GM19023 (cell line): ENCODE measurements at regions not wholly inside any gene's neighbourhood (a gene's known extent, or its start where the extent isn't known, plus 50 kb on each side); places are given as distances from the start of the nearest gene placed in this dataset.

Source experiments
- ATAC-seq: cut with Tn5 transposase; IDR thresholded peaks from one replicate; pipeline ENCODE4 v1.9.1; 2021; ENCODE audit warnings: mild to moderate bottlenecking, moderate library complexity; ENCODE audit not compliant: unreplicated experiment

DNA sequence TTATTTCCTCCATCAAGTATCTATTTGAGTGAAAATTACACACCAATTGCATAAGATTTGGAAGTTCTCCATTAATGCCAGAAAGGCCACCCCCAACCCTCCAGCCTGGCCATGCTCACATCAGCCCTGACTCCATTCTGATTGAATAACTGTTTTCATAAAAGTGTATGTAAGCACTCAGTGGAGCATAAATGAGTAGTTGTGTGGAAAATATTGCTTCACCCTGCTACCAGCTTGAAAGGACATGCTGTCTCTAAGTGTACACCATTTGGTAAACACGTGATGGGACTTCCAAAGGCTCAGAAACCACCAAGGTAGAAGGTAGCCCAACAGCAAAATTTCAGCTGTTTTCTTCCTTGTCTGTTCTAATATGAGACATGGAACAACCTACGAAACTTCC lies 393.8 kb downstream of the ZNF385D start:
- no peak for ATAC-seq

- no peak for ATAC-seq
Observed at GRCh38 chr3:21356402-21356801, 394.6 kb downstream of the ZNF385D start.

- ATAC-seq, result no peak
Observed at GRCh38 chr3:21345382-21345976, 405.5 kb downstream of the ZNF385D start.

DNA sequence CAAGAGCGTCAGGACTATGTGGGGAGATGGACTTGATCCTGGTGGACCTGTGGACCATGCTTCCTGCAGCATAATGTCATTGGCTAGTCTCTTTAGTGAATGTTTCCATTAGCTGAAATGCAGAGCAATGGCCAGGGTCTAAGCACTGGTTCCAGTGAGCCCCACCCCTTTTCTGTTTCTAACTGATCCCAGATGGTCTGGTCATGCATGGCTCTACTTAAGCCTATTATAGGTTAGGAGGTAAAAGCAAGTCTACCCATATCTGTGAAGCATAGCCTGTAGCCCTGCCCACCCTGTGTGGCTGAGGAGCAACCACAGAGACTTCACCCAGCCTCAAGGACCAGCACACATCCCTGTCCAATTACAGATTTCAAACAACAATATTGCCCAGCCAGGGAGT lies 419.2 kb downstream of the ZNF385D start:
- ATAC-seq, result no peak

- ATAC-seq, result no peak
Observed at GRCh38 chr3:21331321-21331720, 419.7 kb downstream of the ZNF385D start.

DNA sequence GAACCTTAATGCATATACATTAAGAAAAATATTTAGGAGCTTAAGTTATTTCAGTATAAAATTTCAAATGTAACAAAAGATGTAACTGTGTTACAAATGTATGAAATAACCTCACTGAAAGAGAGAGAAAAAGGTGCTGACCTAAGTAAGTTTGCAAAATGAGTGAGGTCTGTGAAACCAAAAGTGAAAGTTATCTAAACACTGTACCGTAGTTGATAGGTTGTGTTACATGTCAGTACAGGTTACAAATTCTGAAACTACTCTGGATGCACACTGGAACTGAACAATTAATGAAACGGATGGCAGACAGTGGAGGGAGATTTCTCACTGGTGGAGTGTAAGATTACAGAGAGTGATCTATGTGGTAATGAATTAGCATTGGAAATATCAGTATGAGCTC lies 420.7 kb downstream of the ZNF385D start:
- peak; percentile 79 for ATAC-seq

DNA sequence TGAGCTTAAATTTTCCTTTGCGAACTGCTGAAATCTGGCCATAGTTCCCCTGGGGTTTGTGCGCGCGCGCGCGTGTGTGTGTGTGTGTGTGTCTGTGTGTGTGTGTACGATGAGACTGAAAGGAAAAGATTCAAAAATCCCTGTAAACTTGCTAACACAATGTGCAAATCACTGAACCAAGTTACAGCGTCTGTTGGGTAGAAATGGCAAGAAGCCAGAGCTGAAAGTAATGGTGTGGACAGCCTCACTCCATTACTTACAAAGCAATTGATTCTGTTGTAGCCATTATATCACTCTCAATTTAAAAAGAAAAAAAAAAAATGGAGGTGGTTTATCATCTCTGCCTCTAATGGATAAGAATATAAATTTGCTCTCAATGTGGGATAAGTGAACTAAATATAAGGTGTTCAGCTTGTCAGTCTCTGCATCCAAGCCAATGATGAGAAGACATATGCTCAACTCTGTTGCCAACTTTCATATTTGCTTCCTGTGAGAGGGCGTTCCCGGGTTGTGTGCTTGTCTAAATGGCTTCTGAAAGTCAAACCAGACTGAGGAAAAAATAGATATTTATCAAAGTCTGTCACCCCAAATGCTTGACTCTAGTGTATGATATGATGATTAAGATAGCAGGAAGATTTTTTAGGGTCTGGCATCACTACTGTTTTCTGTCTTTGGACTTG lies 422.2 kb downstream of the ZNF385D start:
- ATAC-seq, result no peak

- no peak for ATAC-seq
Observed at GRCh38 chr3:21326704-21327475, 424.1 kb downstream of the ZNF385D start.

- ATAC-seq, result no peak
Observed at GRCh38 chr3:21314688-21315087, 436.3 kb downstream of the ZNF385D start.

DNA sequence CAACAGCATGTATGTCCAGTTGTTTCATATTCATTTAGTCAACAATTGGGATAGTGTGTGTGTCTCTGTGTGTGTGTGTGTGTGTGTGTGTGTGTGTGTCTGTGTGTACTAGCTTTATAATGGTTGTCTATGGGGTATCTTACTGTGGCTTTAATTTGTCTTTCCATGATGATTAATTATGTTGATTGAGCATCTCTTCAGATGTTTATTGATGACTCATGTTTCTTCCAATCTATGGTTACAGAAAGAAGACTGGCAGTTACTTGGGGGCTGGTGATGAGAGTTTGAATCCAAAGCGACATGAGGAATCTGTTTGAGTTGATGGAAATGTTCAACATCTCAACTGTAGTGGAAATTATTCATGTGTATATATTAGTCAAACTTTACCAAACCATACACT lies 440.1 kb downstream of the ZNF385D start:
- no peak for ATAC-seq

GRCh38 chr3:21310161-21310560 lies 440.8 kb downstream of the ZNF385D start:
- ATAC-seq, result no peak

- no peak for ATAC-seq
Observed at GRCh38 chr3:21297304-21297703, 453.7 kb downstream of the ZNF385D start.

GRCh38 chr3:21294768-21295167 lies 456.2 kb downstream of the ZNF385D start:
- ATAC-seq, result no peak

DNA sequence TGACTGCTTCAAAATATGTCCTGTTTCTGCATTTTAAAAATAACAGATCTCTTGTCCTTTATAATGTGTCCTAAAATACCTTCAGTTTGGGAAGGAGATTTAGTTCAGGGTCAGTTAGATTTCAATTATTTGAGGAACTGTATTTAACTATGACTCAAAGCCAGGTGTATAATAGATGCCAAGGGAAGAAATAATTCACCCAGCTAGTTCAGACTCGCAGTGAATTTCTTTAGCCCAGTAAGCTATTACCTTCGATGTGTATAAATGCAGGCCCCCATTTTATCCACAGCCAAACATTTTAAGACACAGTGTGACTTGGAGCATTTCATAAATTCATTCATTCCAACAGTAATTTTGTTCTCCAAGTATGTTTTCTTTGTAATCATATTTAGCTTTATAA lies 458.0 kb downstream of the ZNF385D start:
- ATAC-seq, result no peak

DNA sequence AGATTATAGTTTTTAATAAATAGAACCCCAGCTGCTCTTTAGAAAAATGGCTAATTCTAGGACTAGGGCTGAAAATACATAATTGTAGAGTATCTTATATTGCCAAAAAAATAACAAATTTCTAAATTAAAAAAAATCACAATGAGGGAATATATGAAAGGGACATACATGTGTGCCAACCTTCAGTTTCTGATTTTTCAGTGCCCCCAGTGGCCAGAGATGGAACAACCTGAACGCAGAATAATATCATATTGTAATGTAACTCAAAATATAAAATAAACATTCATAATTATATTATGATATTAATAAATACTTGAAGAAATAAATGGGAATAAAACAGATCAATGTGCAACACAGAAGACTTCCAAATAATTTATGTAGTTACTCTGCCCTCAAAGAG lies 460.5 kb downstream of the ZNF385D start:
- no peak for ATAC-seq

GRCh38 chr3:21274079-21274571 lies 476.9 kb downstream of the ZNF385D start:
- no peak for ATAC-seq

DNA sequence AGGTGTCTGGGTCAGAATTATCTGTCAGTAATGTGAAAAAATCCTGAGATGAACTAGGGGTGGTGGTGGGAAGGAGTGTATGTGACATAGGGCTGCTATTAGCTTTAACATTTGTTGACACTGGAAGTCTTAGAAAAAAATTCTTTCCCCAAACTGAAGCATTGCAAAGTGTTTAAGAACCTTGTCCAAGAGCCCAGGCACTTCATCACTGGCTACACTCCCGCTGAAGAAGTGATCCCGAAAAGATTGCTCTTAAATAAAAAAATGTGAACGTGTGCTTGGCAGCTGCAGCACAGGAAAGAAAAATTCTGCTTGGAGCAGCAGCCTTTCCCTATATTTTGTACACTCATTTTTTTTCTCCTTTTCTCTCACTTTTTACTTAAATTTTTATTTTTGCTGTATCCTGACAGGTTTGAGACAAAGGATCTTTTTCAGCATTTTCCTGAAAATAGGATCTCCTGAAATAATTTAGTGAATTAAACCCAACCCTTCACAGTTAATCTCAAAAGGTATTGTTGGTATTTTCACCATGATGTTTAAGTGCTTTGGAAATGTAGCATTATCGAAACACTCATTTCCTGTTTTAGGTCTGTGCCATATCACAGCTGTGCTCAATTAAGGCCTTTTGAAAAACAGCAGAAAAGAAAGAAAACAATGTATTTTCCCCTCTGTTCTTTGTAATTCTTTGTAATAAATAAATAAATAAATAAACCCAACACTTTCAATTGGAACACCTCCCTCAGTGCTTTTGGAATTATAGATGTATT lies 477.6 kb downstream of the ZNF385D start:
- no peak for ATAC-seq

DNA sequence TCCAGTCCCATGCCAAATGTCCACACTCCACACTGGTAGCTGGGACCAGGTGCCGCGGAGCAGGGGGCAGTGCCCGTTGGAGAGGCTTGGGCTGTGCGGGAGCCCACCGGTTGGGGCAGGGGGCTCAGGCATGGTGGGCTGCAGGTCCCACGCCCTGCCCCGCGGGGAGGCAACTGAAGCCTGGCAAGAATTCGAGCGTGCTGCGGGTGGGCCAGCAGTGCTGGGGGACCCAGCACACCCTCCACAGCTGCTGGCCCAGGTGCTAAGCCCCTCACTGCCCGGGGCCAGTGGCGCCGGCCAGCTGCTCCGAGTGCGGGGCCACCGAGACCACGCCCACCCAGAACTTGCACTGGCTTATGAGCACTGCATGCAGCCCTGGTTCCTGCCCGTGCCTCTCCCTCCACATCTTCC lies 479.4 kb downstream of the ZNF385D start:
- ATAC-seq, result no peak

DNA sequence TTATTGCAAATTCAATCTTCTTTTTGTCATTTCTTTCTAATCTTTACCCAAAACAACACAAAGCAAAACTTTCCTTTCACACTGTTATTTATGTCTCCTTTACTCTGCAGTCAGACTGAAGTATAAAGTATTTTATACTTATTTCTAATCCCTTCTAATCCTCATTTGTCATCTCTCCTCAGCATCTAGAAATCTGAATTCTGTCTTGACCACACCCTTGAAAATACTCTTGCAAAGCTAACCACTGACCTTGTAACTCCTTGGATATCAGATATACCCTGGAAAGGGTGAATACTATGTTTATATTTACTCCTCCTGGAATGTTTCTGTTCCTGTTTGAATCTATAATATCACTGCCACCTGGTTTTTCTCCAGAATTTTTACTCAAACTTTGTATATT lies 481.1 kb downstream of the ZNF385D start:
- ATAC-seq, result no peak

DNA sequence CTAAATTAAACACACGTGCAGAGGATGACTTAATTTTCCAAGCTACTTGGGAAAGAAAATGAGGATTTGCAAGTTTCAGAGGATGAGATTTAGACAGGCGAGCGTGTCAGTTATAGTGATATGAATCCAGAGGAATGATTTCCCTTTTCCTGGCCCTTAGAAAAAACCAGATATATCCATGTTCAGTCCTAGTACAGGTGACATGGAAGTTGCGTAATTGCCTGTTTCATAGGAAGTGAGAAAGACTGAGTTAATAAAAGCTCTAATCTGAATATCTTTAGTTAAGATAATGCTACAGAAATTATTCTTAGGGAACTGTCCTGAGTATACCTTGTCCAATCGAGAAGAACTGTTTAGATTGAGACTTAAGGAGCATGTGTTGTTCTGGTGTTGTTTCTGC lies 490.5 kb downstream of the ZNF385D start:
- ATAC-seq, result no peak

- ATAC-seq, result no peak
Observed at GRCh38 chr3:21259896-21260295, 491.1 kb downstream of the ZNF385D start.
